Neural crest cell (in vitro differentiated cells): ENCODE measurements at regions not wholly inside any gene's neighbourhood (a gene's known extent, or its start where the extent isn't known, plus 50 kb on each side); places are given as distances from the start of the nearest gene placed in this dataset.

Source experiments
- DNase-seq: peaks from one replicate; pipeline ENCODE4 v3.0.0; 2021; ENCODE audit warnings: low read depth, mixed read lengths, low spot score
- H3K27ac Mint-ChIP-seq: one replicate; pipeline ENCODE4 v1.8.0; 2021; ENCODE audit warnings: mild to moderate bottlenecking, mixed read lengths; ENCODE audit not compliant: unreplicated experiment
- H3K27me3 Mint-ChIP-seq: 2 replicates; pipeline ENCODE4 v1.8.0; 2021; ENCODE audit warnings: low read depth, mild to moderate bottlenecking, mixed read lengths
- H3K36me3 Mint-ChIP-seq: 2 replicates; pipeline ENCODE4 v1.8.0; 2021; ENCODE audit warnings: low read depth, mild to moderate bottlenecking, mixed read lengths
- H3K4me1 Mint-ChIP-seq: 2 replicates; pipeline ENCODE4 v1.8.0; 2021; ENCODE audit warnings: mixed read lengths
- H3K4me3 Mint-ChIP-seq: one replicate; pipeline ENCODE4 v1.8.0; 2021; ENCODE audit warnings: mild to moderate bottlenecking, mixed read lengths
- H3K9me3 Mint-ChIP-seq: 2 replicates; pipeline ENCODE4 v1.8.0; 2021; ENCODE audit warnings: mixed read lengths
- CTCF ChIP-seq: fragments of 200-600 bp; sonication (generic); conservative IDR thresholded peaks from 2 replicates; pipeline ENCODE4 v1.5.0; 2021; ENCODE audit warnings: antibody characterized with exemption, mild to moderate bottlenecking

GRCh38 chr16:85421338-85422195 is 191.6 kb upstream of the GSE1 start:
- H3K4me1 Mint-ChIP-seq = peaks cover 22% of the 10 kb centered on the region
- H3K9me3 Mint-ChIP-seq = no peaks in the 10 kb centered on the region
- DNase-seq = no peak
- no peaks in the 10 kb centered on the region for H3K36me3 Mint-ChIP-seq
- H3K27me3 Mint-ChIP-seq = peaks cover 26% of the 10 kb centered on the region
- TF ChIP-seq CTCF = no peak
- H3K4me3 Mint-ChIP-seq = no peak overlapping the region
- H3K27ac Mint-ChIP-seq = no peak overlapping the region

GRCh38 chr16:85422196-85422631 is 190.9 kb upstream of the GSE1 start:
- H3K4me1 Mint-ChIP-seq = peaks cover 22% of the 10 kb centered on the region
- no peak overlapping the region for H3K4me3 Mint-ChIP-seq
- DNase-seq = peak; percentile 33
- H3K27me3 Mint-ChIP-seq = peaks cover 26% of the 10 kb centered on the region
- no peak for TF ChIP-seq CTCF
- no peaks in the 10 kb centered on the region for H3K36me3 Mint-ChIP-seq
- H3K9me3 Mint-ChIP-seq = no peaks in the 10 kb centered on the region
- H3K27ac Mint-ChIP-seq = no peak overlapping the region

- no peak for DNase-seq
- no peak for TF ChIP-seq CTCF
- Mint-ChIP-seq H3K4me3 (no peak overlapping the region), H3K27ac (no peak overlapping the region), H3K27me3 (peaks cover 26% of the 10 kb centered on the region), H3K36me3 (no peaks in the 10 kb centered on the region), H3K9me3 (no peaks in the 10 kb centered on the region), H3K4me1 (peaks cover 22% of the 10 kb centered on the region)
These were observed 190.2 kb upstream of the GSE1 start for GRCh38 chr16:85422632-85423550.

- DNase-seq = no peak
- H3K36me3 Mint-ChIP-seq = no peaks in the 10 kb centered on the region
- H3K4me1 Mint-ChIP-seq = peaks cover 18% of the 10 kb centered on the region
- H3K9me3 Mint-ChIP-seq = no peaks in the 10 kb centered on the region
- H3K27me3 Mint-ChIP-seq = peaks cover 25% of the 10 kb centered on the region
- TF ChIP-seq CTCF = no peak
- peak overlapping the region; percentile 35 for H3K27ac Mint-ChIP-seq
- H3K4me3 Mint-ChIP-seq = no peak overlapping the region
These were observed 189.5 kb upstream of the GSE1 start for GRCh38 chr16:85423631-85424030.

- no peak overlapping the region for H3K4me3 Mint-ChIP-seq
- H3K27ac Mint-ChIP-seq = no peak overlapping the region
- peaks cover 22% of the 10 kb centered on the region for H3K27me3 Mint-ChIP-seq
- no peak for DNase-seq
- no peak for TF ChIP-seq CTCF
- no peaks in the 10 kb centered on the region for H3K9me3 Mint-ChIP-seq
- no peaks in the 10 kb centered on the region for H3K36me3 Mint-ChIP-seq
- H3K4me1 Mint-ChIP-seq = peaks cover 16% of the 10 kb centered on the region
These were observed 188.7 kb upstream of the GSE1 start for GRCh38 chr16:85424260-85425073.
